Activated T-cell treated with anti-CD3 and anti-CD28 coated beads, Interleukin-2, amount 50 U/mL, for 24 hours (primary cell): ENCODE measurements at regions not wholly inside any gene's neighbourhood (a gene's known extent, or its start where the extent isn't known, plus 50 kb on each side); places are given as distances from the start of the nearest gene placed in this dataset.
"Not testable (repeated sequence)": the region's sequence is repeated elsewhere in the genome, so short reads cannot be mapped to it uniquely, and the experiment has no call there.

Experiments used
- DNase-seq: peaks from one replicate; pipeline ENCODE4 v3.0.0-alpha.2; 2020
- H3K27ac Mint-ChIP-seq: 2 replicates; pipeline ENCODE4 v1.8.0; 2020; ENCODE audit warnings: mild to moderate bottlenecking, mixed read lengths
- H3K27me3 Mint-ChIP-seq: 2 replicates; pipeline ENCODE4 v1.8.0; 2020; ENCODE audit warnings: mixed read lengths
- H3K36me3 Mint-ChIP-seq: 2 replicates; pipeline ENCODE4 v1.8.0; 2020; ENCODE audit warnings: low read depth, mixed read lengths
- H3K4me1 Mint-ChIP-seq: 2 replicates; pipeline ENCODE4 v1.8.0; 2020; ENCODE audit warnings: low read depth, mixed read lengths
- H3K4me3 Mint-ChIP-seq: 2 replicates; pipeline ENCODE4 v1.8.0; 2020; ENCODE audit warnings: mild to moderate bottlenecking, moderate library complexity, mixed read lengths
- H3K9me3 Mint-ChIP-seq: 2 replicates; pipeline ENCODE4 v1.8.0; 2020; ENCODE audit warnings: mixed read lengths

DNA sequence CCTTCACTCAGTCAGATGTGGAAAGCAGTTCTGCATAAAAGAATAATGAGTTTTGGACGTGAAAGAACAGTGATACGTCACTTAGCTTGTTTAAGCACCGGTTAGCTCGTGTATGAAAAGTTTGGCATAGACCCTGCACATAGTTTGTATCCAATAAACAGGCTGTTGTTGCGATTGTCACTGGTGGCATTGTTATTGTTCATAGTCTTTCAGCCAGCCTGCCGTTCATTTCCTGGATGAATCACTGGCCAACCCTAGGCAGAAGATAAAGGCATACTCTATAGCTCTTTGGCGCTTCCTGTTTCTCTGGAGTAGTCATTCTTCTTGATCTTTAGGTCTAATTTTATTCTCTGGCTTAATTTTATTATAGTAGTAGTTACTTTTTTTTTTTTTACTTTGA, 57.8 kb upstream of the ANKRD30A start:
- H3K4me1 Mint-ChIP-seq = no peaks in the 10 kb centered on the region
- H3K4me3 Mint-ChIP-seq = no peak overlapping the region
- no peak overlapping the region for H3K27ac Mint-ChIP-seq
- H3K9me3 Mint-ChIP-seq = peaks cover 29% of the 10 kb centered on the region
- no peak for DNase-seq
- H3K27me3 Mint-ChIP-seq = no peaks in the 10 kb centered on the region
- no peaks in the 10 kb centered on the region for H3K36me3 Mint-ChIP-seq

DNA sequence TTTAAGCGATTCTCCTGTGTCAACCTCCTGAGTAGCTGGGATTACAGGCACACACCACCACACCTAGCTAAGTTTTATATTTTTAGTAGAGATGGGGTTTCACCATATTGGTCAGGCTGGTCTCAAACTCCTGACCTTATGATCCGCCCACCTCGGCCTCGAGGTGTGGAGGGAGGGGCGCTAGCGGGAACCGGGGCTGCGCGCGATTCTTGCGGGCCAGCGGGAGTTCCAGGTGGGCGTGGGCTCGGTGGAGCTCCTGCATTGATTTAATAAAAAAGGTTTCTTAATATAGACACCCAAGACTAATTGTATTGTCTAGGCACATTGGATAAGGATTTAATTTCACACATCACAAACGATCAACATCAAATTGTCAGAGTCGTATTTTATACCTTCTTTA, 63.1 kb upstream of the ANKRD30A start:
- not testable (repeated sequence) for H3K36me3 Mint-ChIP-seq, H3K27me3 Mint-ChIP-seq, DNase-seq, H3K27ac Mint-ChIP-seq, H3K4me1 Mint-ChIP-seq, H3K4me3 Mint-ChIP-seq
- peaks cover 21% of the 10 kb centered on the region for H3K9me3 Mint-ChIP-seq

DNA sequence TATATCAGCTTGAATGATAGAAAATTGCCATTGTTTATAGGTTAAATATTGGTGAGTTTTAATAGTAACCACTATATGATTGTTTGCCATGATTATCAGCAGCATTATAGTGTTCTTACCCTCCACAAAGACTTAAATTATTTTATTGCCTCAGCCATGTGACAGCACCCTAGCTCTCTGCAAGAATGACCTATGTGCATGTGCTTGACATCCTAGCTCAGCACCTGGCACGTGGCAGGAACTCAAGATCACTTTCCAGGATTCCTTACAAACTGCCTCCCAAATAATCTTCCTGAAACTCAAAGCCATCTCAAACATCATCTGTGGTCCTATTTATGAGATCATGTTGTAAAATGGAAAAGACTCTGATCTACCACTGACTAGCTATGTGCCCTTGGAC, 68.1 kb upstream of the ANKRD30A start:
- Mint-ChIP-seq H3K27me3 (no peaks in the 10 kb centered on the region), H3K36me3 (no peaks in the 10 kb centered on the region), H3K9me3 (peaks cover 12% of the 10 kb centered on the region), H3K27ac (no peak overlapping the region), H3K4me3 (no peak overlapping the region), H3K4me1 (no peaks in the 10 kb centered on the region)
- no peak for DNase-seq

DNA sequence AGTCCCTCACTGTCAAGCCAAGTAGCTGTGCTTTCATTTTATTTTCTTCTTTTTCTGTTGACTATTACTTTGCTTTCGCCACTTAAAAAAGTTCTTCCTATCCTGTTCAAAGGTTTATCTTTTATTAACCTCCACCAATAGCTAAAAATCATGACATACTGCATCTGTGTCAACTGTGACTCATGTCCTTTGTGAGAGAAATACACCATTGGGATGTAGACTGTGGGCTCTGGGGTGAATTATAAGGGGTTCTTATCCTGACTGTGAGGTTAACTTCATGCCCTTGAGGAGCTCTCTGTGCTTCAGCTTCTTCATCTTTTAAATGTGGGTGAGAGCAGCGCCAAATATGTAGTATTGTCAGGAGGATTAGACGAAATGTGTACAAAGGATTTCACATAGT, 71.9 kb upstream of the ANKRD30A start:
- Mint-ChIP-seq H3K4me3 (no peak overlapping the region), H3K27me3 (no peaks in the 10 kb centered on the region), H3K4me1 (no peaks in the 10 kb centered on the region), H3K9me3 (peaks cover 25% of the 10 kb centered on the region), H3K27ac (no peak overlapping the region), H3K36me3 (no peaks in the 10 kb centered on the region)
- DNase-seq = no peak

DNA sequence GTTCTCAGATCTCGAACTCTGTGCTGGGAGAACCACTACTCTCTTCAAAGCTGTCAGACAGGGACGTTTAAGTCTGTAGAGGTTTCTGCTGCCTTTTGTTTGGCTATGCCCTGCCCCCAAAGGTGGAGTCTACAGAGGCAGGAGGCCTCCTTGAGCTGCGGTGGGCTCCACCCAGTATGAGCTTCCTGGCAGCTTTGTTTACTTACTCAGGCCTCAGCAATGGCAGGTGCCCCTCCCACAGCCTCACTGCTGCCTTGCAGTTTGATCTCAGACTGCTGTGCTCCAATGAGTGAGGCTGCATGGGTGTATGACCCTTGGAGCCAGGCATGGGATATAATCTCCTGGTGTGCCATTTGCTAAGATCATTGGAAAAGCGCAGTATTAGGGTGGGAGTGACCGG, 75.4 kb upstream of the ANKRD30A start:
- H3K9me3 Mint-ChIP-seq = peaks cover 28% of the 10 kb centered on the region
- not testable (repeated sequence) for H3K4me1 Mint-ChIP-seq, DNase-seq, H3K27ac Mint-ChIP-seq, H3K27me3 Mint-ChIP-seq, H3K36me3 Mint-ChIP-seq, H3K4me3 Mint-ChIP-seq

DNA sequence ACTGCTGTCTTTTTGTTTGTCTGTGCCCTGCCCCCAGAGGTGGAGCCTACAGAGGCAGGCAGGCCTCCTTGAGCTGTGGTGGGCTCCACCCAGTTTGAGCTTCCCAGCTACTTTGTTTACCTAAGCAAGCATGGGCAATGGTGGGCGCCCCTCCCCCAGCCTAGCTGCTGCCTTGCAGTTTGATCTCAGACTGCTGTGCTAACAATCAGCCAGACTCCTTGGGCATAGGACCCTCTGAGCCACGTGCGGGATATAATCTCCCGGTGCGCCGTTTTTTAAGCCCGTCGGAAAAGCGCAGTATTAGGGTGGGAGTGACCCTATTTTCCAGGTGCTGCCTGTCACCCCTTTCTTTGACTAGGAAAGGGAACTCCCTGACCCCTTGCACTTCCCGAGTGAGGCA, 81.1 kb upstream of the ANKRD30A start:
- H3K4me1 Mint-ChIP-seq, H3K4me3 Mint-ChIP-seq, H3K36me3 Mint-ChIP-seq, H3K27me3 Mint-ChIP-seq, DNase-seq, H3K27ac Mint-ChIP-seq: not testable (repeated sequence)
- peaks cover 21% of the 10 kb centered on the region for H3K9me3 Mint-ChIP-seq

DNA sequence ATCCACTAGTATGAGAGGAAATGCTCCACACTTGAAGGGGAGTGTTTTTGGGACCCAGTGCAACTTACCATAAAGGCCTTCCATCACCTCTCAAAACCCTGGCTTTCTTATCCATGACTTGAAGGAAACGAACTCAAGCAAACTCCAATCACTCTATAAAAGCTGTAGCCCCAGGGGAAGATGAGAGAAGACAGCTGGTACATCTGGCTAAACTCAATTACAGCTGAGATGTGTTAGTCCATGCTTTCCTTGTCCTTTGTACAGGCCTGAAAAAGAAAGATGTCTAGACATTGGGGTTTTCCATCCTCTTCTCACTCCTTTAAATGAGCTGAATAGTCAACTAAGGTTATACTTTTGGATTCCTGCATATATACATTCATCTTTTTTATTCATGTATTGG, 89.5 kb upstream of the ANKRD30A start:
- Mint-ChIP-seq H3K27ac (no peak overlapping the region), H3K36me3 (no peaks in the 10 kb centered on the region), H3K4me1 (no peaks in the 10 kb centered on the region), H3K4me3 (no peak overlapping the region), H3K27me3 (no peaks in the 10 kb centered on the region), H3K9me3 (peaks cover 9% of the 10 kb centered on the region)
- DNase-seq = no peak

DNA sequence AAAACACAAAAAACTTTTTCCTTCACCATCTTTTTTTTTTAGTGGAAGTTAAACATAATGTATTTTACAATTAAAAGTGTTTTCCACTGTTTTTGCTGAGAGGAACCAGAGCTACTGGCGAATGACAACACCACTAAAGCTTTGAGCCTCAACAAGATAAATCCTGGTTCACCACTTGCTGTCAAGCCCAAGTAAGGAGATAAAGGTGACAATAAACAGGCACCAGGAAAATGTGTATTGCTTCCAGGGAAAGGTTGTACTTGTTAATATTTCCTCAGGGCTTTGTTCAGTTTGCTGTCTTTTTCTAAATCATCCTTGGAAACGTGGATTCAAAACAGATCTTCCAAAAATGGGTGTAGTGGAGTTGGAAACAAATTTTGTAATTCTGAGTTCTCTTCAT, 109.9 kb upstream of the ANKRD30A start:
- Mint-ChIP-seq H3K4me1 (no peaks in the 10 kb centered on the region), H3K4me3 (no peak overlapping the region), H3K9me3 (peaks cover 23% of the 10 kb centered on the region), H3K36me3 (no peaks in the 10 kb centered on the region), H3K27me3 (no peaks in the 10 kb centered on the region), H3K27ac (no peak overlapping the region)
- DNase-seq = no peak

DNA sequence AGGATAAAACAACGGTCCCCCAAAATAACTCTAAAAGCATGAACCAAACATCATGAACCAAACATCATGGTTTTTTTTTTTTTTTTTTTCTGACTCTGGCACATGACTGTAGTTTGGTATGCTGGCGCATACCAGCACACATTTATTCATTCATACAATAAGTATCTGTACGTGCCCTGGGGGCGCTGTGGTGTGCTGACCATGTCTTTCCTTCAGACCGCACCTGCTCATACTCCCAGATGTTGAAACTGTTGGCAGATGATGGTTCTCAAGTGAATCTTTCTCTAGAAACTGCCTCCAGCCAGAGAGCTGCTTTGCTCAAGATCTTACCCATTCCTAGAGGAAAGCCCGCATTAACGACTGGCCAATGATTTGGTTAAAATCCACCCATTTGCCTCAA, 114.7 kb upstream of the ANKRD30A start:
- Mint-ChIP-seq H3K27me3 (no peaks in the 10 kb centered on the region), H3K4me3 (no peak overlapping the region), H3K27ac (no peak overlapping the region), H3K9me3 (peaks cover 28% of the 10 kb centered on the region), H3K4me1 (no peaks in the 10 kb centered on the region), H3K36me3 (no peaks in the 10 kb centered on the region)
- no peak for DNase-seq

DNA sequence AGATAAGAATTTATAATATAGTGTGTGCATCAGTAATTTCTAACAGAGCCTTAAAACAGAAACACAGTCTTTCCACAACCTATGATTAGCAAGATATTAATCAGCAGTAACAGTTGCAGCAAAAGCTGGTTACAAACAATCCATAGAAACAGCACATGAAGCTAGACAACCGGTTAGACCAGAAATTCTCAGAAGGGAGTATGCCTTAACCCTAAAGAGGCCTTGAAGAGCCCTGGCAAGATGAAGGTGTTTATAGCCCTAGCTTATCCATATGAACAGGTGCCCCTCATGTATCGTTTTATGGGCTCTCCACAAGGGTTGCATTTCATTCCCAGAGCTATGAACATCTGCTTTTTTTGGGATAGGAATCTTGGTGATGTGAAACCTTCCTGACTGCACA, 117.1 kb upstream of the ANKRD30A start:
- H3K4me3 Mint-ChIP-seq, H3K4me1 Mint-ChIP-seq, H3K27ac Mint-ChIP-seq, H3K36me3 Mint-ChIP-seq, DNase-seq, H3K27me3 Mint-ChIP-seq: not testable (repeated sequence)
- H3K9me3 Mint-ChIP-seq = peaks cover 22% of the 10 kb centered on the region

DNA sequence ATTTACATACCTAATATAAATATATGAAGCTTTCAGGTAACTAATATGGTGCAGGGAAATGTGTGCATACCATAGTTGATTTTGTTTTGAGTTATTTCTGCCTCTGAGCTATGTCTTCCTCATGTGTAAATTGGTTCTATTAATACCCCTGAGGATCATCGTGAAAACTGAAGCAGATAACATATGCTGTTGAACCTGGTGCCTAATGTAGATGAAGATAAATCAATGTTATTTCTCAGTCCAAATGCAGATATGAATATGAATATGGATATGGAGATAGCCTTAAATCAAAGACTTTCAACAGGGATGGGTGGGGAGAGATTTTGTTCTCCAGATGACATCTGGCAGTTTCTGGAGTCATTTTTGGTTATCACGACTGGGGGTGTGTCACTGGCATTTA, 122.3 kb upstream of the ANKRD30A start:
- Mint-ChIP-seq H3K27ac (no peak overlapping the region), H3K9me3 (peaks cover 8% of the 10 kb centered on the region), H3K27me3 (no peaks in the 10 kb centered on the region), H3K36me3 (no peaks in the 10 kb centered on the region), H3K4me3 (no peak overlapping the region), H3K4me1 (no peaks in the 10 kb centered on the region)
- no peak for DNase-seq

DNA sequence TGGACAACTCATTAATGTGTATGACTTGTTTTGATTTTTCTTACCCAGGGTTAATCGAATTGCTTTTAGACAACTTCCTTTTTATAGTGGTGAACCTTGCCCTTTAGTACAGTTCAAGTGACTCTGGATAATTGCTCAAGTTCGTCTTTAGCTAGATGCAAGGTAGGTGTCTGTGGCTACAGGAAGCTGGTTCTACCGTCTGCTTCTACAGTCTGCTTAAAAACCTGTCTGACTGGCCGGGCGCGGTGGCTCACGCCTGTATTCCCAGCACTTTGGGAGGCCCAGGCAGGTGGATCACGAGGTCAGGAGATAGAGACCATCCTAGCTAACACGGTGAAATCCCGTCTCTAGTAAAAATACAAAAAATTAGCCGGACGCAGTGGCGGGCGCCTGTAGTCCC, 129.6 kb upstream of the ANKRD30A start:
- H3K27me3 Mint-ChIP-seq, H3K36me3 Mint-ChIP-seq, H3K27ac Mint-ChIP-seq, DNase-seq, H3K4me3 Mint-ChIP-seq, H3K4me1 Mint-ChIP-seq: not testable (repeated sequence)
- H3K9me3 Mint-ChIP-seq = peaks cover 27% of the 10 kb centered on the region

DNA sequence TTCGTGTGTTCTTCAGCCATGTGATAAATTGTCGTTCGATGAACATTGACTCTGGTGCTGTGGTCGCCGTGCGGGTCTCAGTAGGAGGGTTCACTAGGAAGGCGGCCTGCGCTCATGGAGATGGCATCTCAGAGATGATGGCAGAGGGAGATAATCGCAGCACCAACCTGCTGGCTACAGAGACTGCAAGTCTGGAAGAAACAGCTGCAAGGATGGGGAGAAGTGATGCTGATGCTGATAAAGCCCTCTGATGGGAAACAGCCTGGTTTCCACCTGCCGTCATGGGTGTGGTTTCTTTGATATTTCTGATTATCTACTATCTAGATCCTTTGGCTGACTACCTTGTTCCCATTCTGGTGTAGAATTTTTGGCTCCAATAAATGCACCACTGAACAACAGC, 130.5 kb upstream of the ANKRD30A start:
- no peaks in the 10 kb centered on the region for H3K36me3 Mint-ChIP-seq

DNA sequence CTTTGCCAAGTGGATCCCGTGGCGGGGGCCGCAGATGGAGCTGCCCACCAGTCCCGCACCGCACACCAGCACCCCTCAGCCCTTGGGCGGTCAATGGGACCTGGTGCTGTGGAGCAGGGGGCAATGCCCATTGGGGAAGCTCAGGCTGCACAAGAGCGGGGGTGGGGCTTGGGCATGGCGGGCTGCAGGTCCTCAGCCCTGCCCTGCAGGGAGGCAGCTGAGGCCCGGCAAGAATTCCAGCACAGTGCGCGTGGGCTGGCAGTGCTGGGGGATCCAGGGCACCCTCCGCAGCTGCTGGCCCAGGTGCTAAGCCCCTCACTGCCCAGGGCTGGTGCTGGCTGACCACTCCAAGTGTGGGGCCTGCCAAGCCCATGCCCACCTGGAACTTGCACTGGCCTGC, 136.2 kb upstream of the ANKRD30A start:
- no peaks in the 10 kb centered on the region for H3K4me1 Mint-ChIP-seq
- no peaks in the 10 kb centered on the region for H3K27me3 Mint-ChIP-seq
- H3K9me3 Mint-ChIP-seq = peaks cover 36% of the 10 kb centered on the region
- DNase-seq = no peak
- H3K27ac Mint-ChIP-seq = no peak overlapping the region
- no peaks in the 10 kb centered on the region for H3K36me3 Mint-ChIP-seq
- no peak overlapping the region for H3K4me3 Mint-ChIP-seq

More for the DNA sequence above, 130.5 kb upstream of the ANKRD30A start:
- Mint-ChIP-seq H3K4me1 (no peaks in the 10 kb centered on the region), H3K9me3 (peaks cover 30% of the 10 kb centered on the region), H3K27me3 (no peaks in the 10 kb centered on the region), H3K4me3 (no peak overlapping the region), H3K27ac (no peak overlapping the region)
- DNase-seq = no peak

DNA sequence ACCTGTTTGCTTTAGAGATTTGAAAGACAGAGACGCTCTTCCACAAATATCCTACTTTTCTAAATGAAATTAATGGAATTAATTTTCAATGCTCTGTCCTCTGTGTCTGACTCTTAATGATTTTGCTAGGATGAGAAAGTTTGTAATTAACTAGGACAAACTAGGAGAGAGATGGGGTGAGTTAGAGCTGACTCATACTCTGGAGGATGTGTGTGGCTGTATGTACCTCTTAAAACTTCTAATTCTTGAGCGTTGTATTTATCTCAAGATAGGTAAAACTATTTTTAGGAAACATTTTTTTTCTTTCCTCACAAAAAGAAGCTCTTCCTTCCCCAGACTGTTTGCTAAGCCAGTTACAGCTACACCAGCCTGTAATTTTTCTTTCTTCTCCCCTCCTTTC, 178.8 kb upstream of the ANKRD30A start:
- H3K36me3 Mint-ChIP-seq = no peaks in the 10 kb centered on the region
- no peaks in the 10 kb centered on the region for H3K27me3 Mint-ChIP-seq
- H3K4me3 Mint-ChIP-seq = no peak overlapping the region
- H3K27ac Mint-ChIP-seq = no peak overlapping the region
- H3K9me3 Mint-ChIP-seq = peaks cover 14% of the 10 kb centered on the region
- no peaks in the 10 kb centered on the region for H3K4me1 Mint-ChIP-seq
- no peak for DNase-seq

DNA sequence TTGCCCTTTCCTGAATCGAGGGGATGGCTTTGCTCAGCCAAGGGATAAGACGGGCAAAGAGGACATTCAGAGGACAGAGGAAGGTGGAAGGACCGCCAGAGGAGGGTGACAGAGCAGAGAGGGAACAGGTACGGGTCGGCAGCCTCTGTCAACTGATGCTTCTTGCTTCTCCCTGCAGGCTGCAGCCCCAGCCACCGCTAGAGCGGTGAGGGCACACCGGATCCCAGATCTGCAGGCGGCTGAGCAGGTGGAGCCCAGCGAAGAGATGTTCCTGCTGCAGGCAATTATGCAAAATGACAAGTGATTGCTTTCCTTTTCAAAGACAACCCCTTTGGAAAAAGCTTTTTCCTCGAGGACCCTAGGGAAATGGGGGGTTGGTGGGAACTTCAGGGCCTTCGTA, 181.9 kb upstream of the ANKRD30A start:
- Mint-ChIP-seq H3K27me3 (no peaks in the 10 kb centered on the region), H3K4me3 (no peak overlapping the region), H3K36me3 (no peaks in the 10 kb centered on the region), H3K4me1 (no peaks in the 10 kb centered on the region), H3K27ac (no peak overlapping the region), H3K9me3 (peaks cover 13% of the 10 kb centered on the region)
- DNase-seq = no peak
